ENCODE measurements at regions not wholly inside any gene's neighbourhood (a gene's known extent, or its start where the extent isn't known, plus 50 kb on each side); places are given as distances from the start of the nearest gene placed in this dataset.

- no peaks in the 10 kb centered on the region for H3K36me3 ChIP-seq
- WGBS = 91% methylated on average over 7 of the region's 8 CpGs
- no peak overlapping the region for H3K27ac ChIP-seq
- H3K9me3 ChIP-seq = no peaks in the 10 kb centered on the region
- intact Hi-C loops (cut with DNase I) = no loop called here
- no peaks in the 10 kb centered on the region for H3K4me1 ChIP-seq (replicated peaks)
- DNase-seq (ENCODE audit: low spot score) = no peak
- no peak for TF ChIP-seq POLR2AphosphoS5 (IDR thresholded peaks at IDR 0.05)
- TF ChIP-seq POLR2A (IDR thresholded peaks at IDR 0.05) = no peak
- H3K4me3 ChIP-seq = no peak overlapping the region
- peaks cover 3% of the 10 kb centered on the region for H3K27me3 ChIP-seq (replicated peaks; ENCODE audit: insufficient read depth)
These were observed 56.9 kb upstream of the RBFOX3 start for GRCh38 chr17:79667746-79668145.

- intact Hi-C loops (cut with DNase I) = no loop called here
- Histone ChIP-seq H3K4me3 (no peak overlapping the region), H3K27ac (no peak overlapping the region), H3K27me3 (replicated peaks; ENCODE audit: insufficient read depth) (peaks cover 3% of the 10 kb centered on the region), H3K9me3 (no peaks in the 10 kb centered on the region), H3K36me3 (no peaks in the 10 kb centered on the region), H3K4me1 (replicated peaks) (no peaks in the 10 kb centered on the region)
- DNase-seq (ENCODE audit: low spot score) = no peak
- 92% methylated on average over 14 of the region's 14 CpGs for WGBS
- TF ChIP-seq CTCF (IDR thresholded peaks at IDR 0.05) (no peak), POLR2A (IDR thresholded peaks at IDR 0.05) (no peak), POLR2AphosphoS5 (IDR thresholded peaks at IDR 0.05) (no peak)
These were observed 56.4 kb upstream of the RBFOX3 start for GRCh38 chr17:79667121-79667715.

- DNase-seq (ENCODE audit: low spot score) = no peak
- Histone ChIP-seq H3K9me3 (no peaks in the 10 kb centered on the region), H3K36me3 (no peaks in the 10 kb centered on the region), H3K4me1 (replicated peaks) (no peaks in the 10 kb centered on the region), H3K27ac (peak overlapping the region; percentile 78 to 81), H3K27me3 (replicated peaks; ENCODE audit: insufficient read depth) (peaks cover 3% of the 10 kb centered on the region), H3K4me3 (no peak overlapping the region)
- 74% methylated on average over 7 of the region's 7 CpGs for WGBS
- intact Hi-C loops (cut with DNase I) = no loop called here
- no peak for TF ChIP-seq CTCF (IDR thresholded peaks at IDR 0.05)
- TF ChIP-seq POLR2A (IDR thresholded peaks at IDR 0.05) = no peak
- TF ChIP-seq POLR2AphosphoS5 (IDR thresholded peaks at IDR 0.05) = no peak
These were observed 55.3 kb upstream of the RBFOX3 start for GRCh38 chr17:79666111-79666510.

GRCh38 chr17:79664930-79665737 lies 54.3 kb upstream of the RBFOX3 start:
- DNase-seq (ENCODE audit: low spot score) = peak; percentile 89
- Histone ChIP-seq H3K27me3 (replicated peaks; ENCODE audit: insufficient read depth) (no peaks in the 10 kb centered on the region), H3K4me3 (peak overlapping the region; percentile 0 to 19), H3K36me3 (no peaks in the 10 kb centered on the region), H3K4me1 (replicated peaks) (no peaks in the 10 kb centered on the region), H3K27ac (peak overlapping the region; percentile 78 to 81), H3K9me3 (no peaks in the 10 kb centered on the region)
- TF ChIP-seq POLR2A (IDR thresholded peaks at IDR 0.05) (no peak), POLR2AphosphoS5 (IDR thresholded peaks at IDR 0.05) (peak; percentile 79), CTCF (IDR thresholded peaks at IDR 0.05) (no peak)
- 8% methylated on average over 22 of the region's 22 CpGs for WGBS
- intact Hi-C loops (cut with DNase I) = no loop called here

GRCh38 chr17:79661292-79662041 lies 50.6 kb upstream of the RBFOX3 start:
- no peak for DNase-seq (ENCODE audit: low spot score)
- no peak overlapping the region for H3K4me3 ChIP-seq
- no peaks in the 10 kb centered on the region for H3K4me1 ChIP-seq (replicated peaks)
- TF ChIP-seq POLR2A (IDR thresholded peaks at IDR 0.05) (no peak), CTCF (IDR thresholded peaks at IDR 0.05) (no peak), POLR2AphosphoS5 (IDR thresholded peaks at IDR 0.05) (no peak)
- H3K9me3 ChIP-seq = no peaks in the 10 kb centered on the region
- no peaks in the 10 kb centered on the region for H3K27me3 ChIP-seq (replicated peaks; ENCODE audit: insufficient read depth)
- H3K36me3 ChIP-seq = no peaks in the 10 kb centered on the region
- H3K27ac ChIP-seq = no peak overlapping the region
- intact Hi-C loops (cut with DNase I) = no loop called here
